ENCODE measurements at regions not wholly inside any gene's neighbourhood (a gene's known extent, or its start where the extent isn't known, plus 50 kb on each side); places are given as distances from the start of the nearest gene placed in this dataset.

DNA sequence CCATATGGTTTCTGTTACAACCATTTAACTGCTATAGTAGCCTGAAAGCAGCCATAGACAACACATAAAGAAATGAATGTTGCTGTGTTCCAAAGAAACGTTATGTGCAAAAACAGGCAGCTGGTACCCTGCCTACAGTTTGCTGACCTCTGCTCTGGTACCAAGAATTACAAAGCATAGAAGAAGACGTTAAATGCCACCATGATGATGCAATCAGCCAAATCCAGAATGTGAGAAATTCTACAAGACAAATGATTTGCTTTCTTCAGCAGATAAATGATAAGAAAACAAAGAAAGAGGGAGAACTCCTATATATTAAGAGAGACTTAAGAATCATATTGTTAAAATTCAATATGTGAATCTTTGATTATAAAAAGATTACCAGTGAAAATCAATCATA lies 97.8 kb upstream of the PDE4B start:
- no peak for ATAC-seq
- intact Hi-C loops (cut with DNase I): no loop called here
- 72 to 78% (median 74%) methylated on average over 2 of the region's 2 CpGs for WGBS, 4 donors

DNA sequence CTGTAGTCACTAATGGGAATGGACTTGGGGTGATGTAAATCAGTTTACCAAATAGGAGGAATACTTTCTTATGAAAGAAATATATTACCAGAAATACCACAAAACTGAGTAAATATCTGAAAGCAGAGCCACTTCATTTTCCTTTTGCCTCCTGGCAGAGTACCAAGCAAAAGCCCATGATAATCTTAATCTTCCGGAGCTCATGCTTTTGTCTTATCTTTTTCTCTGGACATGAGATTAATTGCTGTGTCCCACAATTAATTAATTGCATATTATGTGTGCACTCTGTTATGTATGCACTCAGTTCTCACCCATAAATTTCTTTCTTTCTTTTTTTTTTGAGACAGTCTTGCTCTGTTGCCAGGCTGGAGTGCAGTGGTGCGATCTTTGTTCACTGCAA lies 94.1 kb upstream of the PDE4B start:
- Histone ChIP-seq H3K4me1 (no peaks in the 10 kb centered on the region), H3K9me3 (no peaks in the 10 kb centered on the region), H3K27ac (no peak overlapping the region), H3K4me3 (no peak overlapping the region), H3K27me3 (peaks cover 0 to 7% (median 0%) of the 10 kb centered on the region in 9 donors), H3K36me3 (no peaks in the 10 kb centered on the region)
- no peak for DNase-seq
- intact Hi-C loops (cut with DNase I): no loop called here
- ATAC-seq: no peak
- TF ChIP-seq, protein P1, sequence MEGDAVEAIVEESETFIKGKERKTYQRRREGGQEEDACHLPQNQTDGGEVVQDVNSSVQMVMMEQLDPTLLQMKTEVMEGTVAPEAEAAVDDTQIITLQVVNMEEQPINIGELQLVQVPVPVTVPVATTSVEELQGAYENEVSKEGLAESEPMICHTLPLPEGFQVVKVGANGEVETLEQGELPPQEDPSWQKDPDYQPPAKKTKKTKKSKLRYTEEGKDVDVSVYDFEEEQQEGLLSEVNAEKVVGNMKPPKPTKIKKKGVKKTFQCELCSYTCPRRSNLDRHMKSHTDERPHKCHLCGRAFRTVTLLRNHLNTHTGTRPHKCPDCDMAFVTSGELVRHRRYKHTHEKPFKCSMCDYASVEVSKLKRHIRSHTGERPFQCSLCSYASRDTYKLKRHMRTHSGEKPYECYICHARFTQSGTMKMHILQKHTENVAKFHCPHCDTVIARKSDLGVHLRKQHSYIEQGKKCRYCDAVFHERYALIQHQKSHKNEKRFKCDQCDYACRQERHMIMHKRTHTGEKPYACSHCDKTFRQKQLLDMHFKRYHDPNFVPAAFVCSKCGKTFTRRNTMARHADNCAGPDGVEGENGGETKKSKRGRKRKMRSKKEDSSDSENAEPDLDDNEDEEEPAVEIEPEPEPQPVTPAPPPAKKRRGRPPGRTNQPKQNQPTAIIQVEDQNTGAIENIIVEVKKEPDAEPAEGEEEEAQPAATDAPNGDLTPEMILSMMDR (IDR thresholded peaks at IDR 0.05): no peak
- no peak for TF ChIP-seq POLR2A (IDR thresholded peaks at IDR 0.05)
- WGBS, 4 donors: 66 to 70% (median 67%) methylated on average over 2 of the region's 2 CpGs

More for the DNA sequence above, 97.8 kb upstream of the PDE4B start:
- DNase-seq: no peak
- Histone ChIP-seq H3K9me3 (no peaks in the 10 kb centered on the region), H3K36me3 (no peaks in the 10 kb centered on the region), H3K27me3 (peaks cover 0 to 7% (median 0%) of the 10 kb centered on the region in 9 donors), H3K27ac (no peak overlapping the region), H3K4me1 (peaks cover 0 to 27% (median 18%) of the 10 kb centered on the region in 12 donors), H3K4me3 (no peak overlapping the region)
- TF ChIP-seq, protein P1 (IDR thresholded peaks at IDR 0.05): no peak
- no peak for TF ChIP-seq POLR2A (IDR thresholded peaks at IDR 0.05)

DNA sequence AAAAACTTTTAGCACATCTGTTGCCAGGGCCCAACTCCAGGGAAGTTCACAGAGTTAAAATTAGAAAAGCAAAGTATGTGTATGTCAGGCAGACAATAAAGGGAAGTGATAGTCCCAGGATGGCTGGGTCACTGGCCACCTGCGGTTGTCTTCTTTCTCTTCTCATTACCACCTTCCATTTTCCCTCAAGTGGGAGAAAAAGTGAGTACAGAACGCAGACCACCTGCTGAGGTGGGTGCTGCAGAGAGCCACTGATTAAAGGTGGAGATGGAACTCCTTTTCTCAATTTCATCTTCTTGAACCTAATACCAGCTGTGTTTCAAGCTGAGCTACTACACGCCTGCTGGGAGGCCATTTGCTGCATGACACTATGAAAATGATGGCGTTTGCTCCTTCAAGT lies 88.8 kb upstream of the PDE4B start:
- Histone ChIP-seq H3K27ac (no peak overlapping the region), H3K36me3 (no peaks in the 10 kb centered on the region), H3K4me1 (no peaks in the 10 kb centered on the region), H3K27me3 (no peaks in the 10 kb centered on the region), H3K4me3 (no peak overlapping the region), H3K9me3 (no peaks in the 10 kb centered on the region)
- DNase-seq: no peak
- intact Hi-C loops (cut with DNase I): no loop called here
- WGBS, 4 donors: 39 to 54% (median 42%) methylated on average over 4 of the region's 4 CpGs
- no peak for ATAC-seq
- no peak for TF ChIP-seq POLR2A (IDR thresholded peaks at IDR 0.05)
- TF ChIP-seq, protein P1 (IDR thresholded peaks at IDR 0.05): no peak

DNA sequence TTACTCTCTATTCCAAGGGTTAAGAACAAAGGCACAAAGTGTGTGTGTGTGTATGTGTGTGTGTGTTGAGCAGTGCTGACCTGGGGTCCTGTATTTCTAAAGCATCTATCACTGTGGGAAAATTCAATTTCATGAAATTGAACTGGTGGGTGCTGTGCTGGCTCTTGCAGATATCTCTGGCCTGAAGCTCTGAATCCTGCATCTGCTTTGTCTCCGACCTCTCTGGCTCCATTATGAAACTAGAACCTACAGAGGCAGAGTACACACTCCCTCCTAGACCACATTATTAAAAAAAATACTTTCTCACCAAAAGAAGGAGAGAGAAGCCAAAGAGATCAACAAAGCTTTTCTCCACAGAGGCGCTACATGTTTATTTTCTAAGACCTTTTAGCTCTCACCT lies 88.4 kb upstream of the PDE4B start:
- 61 to 88% (median 86%) methylated on average over 2 of the region's 2 CpGs for WGBS, 4 donors
- Histone ChIP-seq H3K4me1 (no peaks in the 10 kb centered on the region), H3K4me3 (no peak overlapping the region), H3K9me3 (no peaks in the 10 kb centered on the region), H3K27me3 (no peaks in the 10 kb centered on the region), H3K36me3 (no peaks in the 10 kb centered on the region), H3K27ac (no peak overlapping the region)
- TF ChIP-seq, protein P1 (IDR thresholded peaks at IDR 0.05): no peak
- no peak for TF ChIP-seq POLR2A (IDR thresholded peaks at IDR 0.05)
- ATAC-seq (no peak), DNase-seq (no peak)
- intact Hi-C loops (cut with DNase I): no loop called here

Measured in heart left ventricle (tissue), 16 donors.